Bronchial epithelial cell (primary cell): ENCODE measurements at regions not wholly inside any gene's neighbourhood (a gene's known extent, or its start where the extent isn't known, plus 50 kb on each side); places are given as distances from the start of the nearest gene placed in this dataset.

Experiments used
- DNase-seq: peaks from one replicate; pipeline ENCODE4 v3.0.0-alpha.2; 2010; ENCODE audit warnings: low read depth
- FAIRE-seq: peaks from 2 replicates; lab custom pipeline; 2011; peaks lifted over from hg19 to GRCh38; lab: Jason Lieb, UNC
- H3K27me3 ChIP-seq: 2 replicates; pipeline ENCODE4 v1.5.1; 2011; ENCODE audit warnings: low read length; ENCODE audit not compliant: control insufficient read depth, insufficient read depth
- H3K36me3 ChIP-seq: 2 replicates; pipeline ENCODE4 v1.5.1; 2011; ENCODE audit warnings: low read length; ENCODE audit not compliant: control insufficient read depth, insufficient read depth
- H3K4me3 ChIP-seq: 2 replicates; pipeline ENCODE4 v1.5.1; 2011; ENCODE audit warnings: mild to moderate bottlenecking, low read depth, low read length, control low read depth
- TF ChIP-seq, protein P1 (sequence below): IDR thresholded peaks from 2 replicates; pipeline ENCODE4 v1.5.1; 2011; ENCODE audit warnings: mild to moderate bottlenecking, moderate library complexity, low read length, control low read depth, inconsistent platforms; ENCODE audit not compliant: insufficient read depth, severe bottlenecking

GRCh38 chr3:194952841-194953241, 267.2 kb downstream of the FAM43A start:
- no peak for FAIRE-seq
- Histone ChIP-seq H3K36me3 (no peaks in the 10 kb centered on the region), H3K4me3 (no peak overlapping the region), H3K27me3 (peaks cover 4% of the 10 kb centered on the region)
- TF ChIP-seq, protein P1, sequence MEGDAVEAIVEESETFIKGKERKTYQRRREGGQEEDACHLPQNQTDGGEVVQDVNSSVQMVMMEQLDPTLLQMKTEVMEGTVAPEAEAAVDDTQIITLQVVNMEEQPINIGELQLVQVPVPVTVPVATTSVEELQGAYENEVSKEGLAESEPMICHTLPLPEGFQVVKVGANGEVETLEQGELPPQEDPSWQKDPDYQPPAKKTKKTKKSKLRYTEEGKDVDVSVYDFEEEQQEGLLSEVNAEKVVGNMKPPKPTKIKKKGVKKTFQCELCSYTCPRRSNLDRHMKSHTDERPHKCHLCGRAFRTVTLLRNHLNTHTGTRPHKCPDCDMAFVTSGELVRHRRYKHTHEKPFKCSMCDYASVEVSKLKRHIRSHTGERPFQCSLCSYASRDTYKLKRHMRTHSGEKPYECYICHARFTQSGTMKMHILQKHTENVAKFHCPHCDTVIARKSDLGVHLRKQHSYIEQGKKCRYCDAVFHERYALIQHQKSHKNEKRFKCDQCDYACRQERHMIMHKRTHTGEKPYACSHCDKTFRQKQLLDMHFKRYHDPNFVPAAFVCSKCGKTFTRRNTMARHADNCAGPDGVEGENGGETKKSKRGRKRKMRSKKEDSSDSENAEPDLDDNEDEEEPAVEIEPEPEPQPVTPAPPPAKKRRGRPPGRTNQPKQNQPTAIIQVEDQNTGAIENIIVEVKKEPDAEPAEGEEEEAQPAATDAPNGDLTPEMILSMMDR, result no peak
- DNase-seq, result no peak

GRCh38 chr3:194953291-194953690, 267.6 kb downstream of the FAM43A start:
- TF ChIP-seq, protein P1, result no peak
- no peak for FAIRE-seq
- H3K4me3 ChIP-seq, result no peak overlapping the region
- peaks cover 4% of the 10 kb centered on the region for H3K27me3 ChIP-seq
- DNase-seq, result no peak
- H3K36me3 ChIP-seq, result no peaks in the 10 kb centered on the region

- no peak overlapping the region for H3K4me3 ChIP-seq
- TF ChIP-seq, protein P1, result no peak
- FAIRE-seq (no peak), DNase-seq (no peak)
- H3K36me3 ChIP-seq, result no peaks in the 10 kb centered on the region
- peaks cover 4% of the 10 kb centered on the region for H3K27me3 ChIP-seq
Observed at GRCh38 chr3:194955546-194955945, 269.9 kb downstream of the FAM43A start.

DNA sequence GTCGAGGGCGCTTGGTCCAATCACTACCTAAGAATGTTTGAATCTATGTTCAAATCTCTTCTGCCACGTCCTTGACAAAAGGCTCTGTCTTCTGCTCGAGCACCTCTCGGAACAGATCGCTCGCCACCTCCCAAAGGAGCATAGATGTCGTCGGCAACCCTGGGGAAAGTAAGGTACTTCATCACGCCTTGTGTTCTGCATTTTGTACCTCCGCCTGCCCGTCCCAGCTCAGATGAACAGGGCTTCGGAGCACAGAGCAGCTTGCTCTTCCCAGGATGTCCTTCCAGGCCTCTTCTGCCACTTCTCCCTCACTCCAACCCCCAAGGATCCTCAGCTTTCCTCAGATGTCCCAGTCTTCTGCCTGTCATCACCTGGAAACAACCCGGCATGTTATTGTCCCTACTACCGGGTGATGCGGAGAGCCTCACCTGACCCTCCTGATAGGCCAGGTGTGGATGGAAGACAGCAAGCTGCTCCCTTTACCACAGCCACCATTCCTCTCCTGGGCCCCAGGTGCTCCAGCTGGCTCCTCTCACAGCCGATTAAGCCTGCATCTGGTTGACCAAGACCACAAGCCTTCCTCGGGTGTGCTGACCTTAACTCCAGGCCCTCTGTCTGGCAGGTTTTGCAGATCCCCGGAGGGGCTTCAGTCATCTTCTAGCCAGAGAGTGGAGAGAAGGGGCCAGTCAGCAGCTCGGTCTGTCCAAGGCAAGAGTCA, 270.5 kb downstream of the FAM43A start:
- no peak overlapping the region for H3K4me3 ChIP-seq
- H3K27me3 ChIP-seq, result peaks cover 4% of the 10 kb centered on the region
- no peaks in the 10 kb centered on the region for H3K36me3 ChIP-seq
- FAIRE-seq (no peak), DNase-seq (no peak)
- TF ChIP-seq, protein P1, result no peak

GRCh38 chr3:194956697-194957396, 271.2 kb downstream of the FAM43A start:
- TF ChIP-seq, protein P1, result no peak
- H3K36me3 ChIP-seq, result no peaks in the 10 kb centered on the region
- no peak overlapping the region for H3K4me3 ChIP-seq
- no peak for DNase-seq
- peaks cover 6% of the 10 kb centered on the region for H3K27me3 ChIP-seq
- FAIRE-seq, result peak; percentile 18
